ENCODE measurements at regions not wholly inside any gene's neighbourhood (a gene's known extent, or its start where the extent isn't known, plus 50 kb on each side); places are given as distances from the start of the nearest gene placed in this dataset.

- no peak for TF ChIP-seq CTCF (IDR thresholded peaks at IDR 0.05; ENCODE audit: extremely low read depth, low read depth, low read length)
- no peak for DNase-seq (ENCODE audit: insufficient read length, low spot score, missing footprints)
- Histone ChIP-seq H3K4me1 (ENCODE audit: insufficient read depth, low read length) (no peaks in the 10 kb centered on the region), H3K4me3 (ENCODE audit: insufficient read depth, low read length) (no peak overlapping the region), H4K20me1 (ENCODE audit: insufficient read depth, low read length) (no peaks in the 10 kb centered on the region), H3K27me3 (ENCODE audit: insufficient read depth, low read length) (no peaks in the 10 kb centered on the region), H2AFZ (ENCODE audit: low read length) (no peak overlapping the region), H3K36me3 (ENCODE audit: insufficient read depth, low read length) (no peaks in the 10 kb centered on the region), H3K4me2 (ENCODE audit: insufficient read depth, low read length) (no peak overlapping the region), H3K79me2 (ENCODE audit: insufficient read depth, low read length) (no peaks in the 10 kb centered on the region), H3K9me3 (ENCODE audit: low read depth, low read length) (no peaks in the 10 kb centered on the region), H3K27ac (ENCODE audit: low read depth, low read length) (no peak overlapping the region)
These were observed 374.8 kb downstream of the MAFB start for GRCh38 chr20:40314278-40314677.

GRCh38 chr20:40313730-40314129 is 375.3 kb downstream of the MAFB start:
- Histone ChIP-seq H3K9me3 (ENCODE audit: low read depth, low read length) (no peaks in the 10 kb centered on the region), H3K4me1 (ENCODE audit: insufficient read depth, low read length) (no peaks in the 10 kb centered on the region), H2AFZ (ENCODE audit: low read length) (no peak overlapping the region), H3K4me3 (ENCODE audit: insufficient read depth, low read length) (no peak overlapping the region), H4K20me1 (ENCODE audit: insufficient read depth, low read length) (no peaks in the 10 kb centered on the region), H3K27ac (ENCODE audit: low read depth, low read length) (no peak overlapping the region), H3K27me3 (ENCODE audit: insufficient read depth, low read length) (no peaks in the 10 kb centered on the region), H3K4me2 (ENCODE audit: insufficient read depth, low read length) (no peak overlapping the region), H3K79me2 (ENCODE audit: insufficient read depth, low read length) (no peaks in the 10 kb centered on the region), H3K36me3 (ENCODE audit: insufficient read depth, low read length) (no peaks in the 10 kb centered on the region)
- TF ChIP-seq CTCF (IDR thresholded peaks at IDR 0.05; ENCODE audit: extremely low read depth, low read depth, low read length), result no peak
- DNase-seq (ENCODE audit: insufficient read length, low spot score, missing footprints), result no peak

- Histone ChIP-seq H3K9me3 (ENCODE audit: low read depth, low read length) (no peaks in the 10 kb centered on the region), H2AFZ (ENCODE audit: low read length) (no peak overlapping the region), H4K20me1 (ENCODE audit: insufficient read depth, low read length) (no peaks in the 10 kb centered on the region), H3K79me2 (ENCODE audit: insufficient read depth, low read length) (no peaks in the 10 kb centered on the region), H3K4me1 (ENCODE audit: insufficient read depth, low read length) (no peaks in the 10 kb centered on the region), H3K27me3 (ENCODE audit: insufficient read depth, low read length) (no peaks in the 10 kb centered on the region), H3K4me3 (ENCODE audit: insufficient read depth, low read length) (no peak overlapping the region), H3K36me3 (ENCODE audit: insufficient read depth, low read length) (no peaks in the 10 kb centered on the region), H3K27ac (ENCODE audit: low read depth, low read length) (no peak overlapping the region), H3K4me2 (ENCODE audit: insufficient read depth, low read length) (no peak overlapping the region)
- no peak for TF ChIP-seq CTCF (IDR thresholded peaks at IDR 0.05; ENCODE audit: extremely low read depth, low read depth, low read length)
- no peak for DNase-seq (ENCODE audit: insufficient read length, low spot score, missing footprints)
These were observed 379.3 kb downstream of the MAFB start for GRCh38 chr20:40309731-40310130.

GRCh38 chr20:40307997-40308396 is 381.0 kb downstream of the MAFB start:
- H3K4me1 ChIP-seq (ENCODE audit: insufficient read depth, low read length), result no peaks in the 10 kb centered on the region
- H2AFZ ChIP-seq (ENCODE audit: low read length), result no peak overlapping the region
- H3K4me2 ChIP-seq (ENCODE audit: insufficient read depth, low read length), result no peak overlapping the region
- DNase-seq (ENCODE audit: insufficient read length, low spot score, missing footprints), result peak; percentile 49
- H3K9me3 ChIP-seq (ENCODE audit: low read depth, low read length), result no peaks in the 10 kb centered on the region
- H3K4me3 ChIP-seq (ENCODE audit: insufficient read depth, low read length), result no peak overlapping the region
- no peaks in the 10 kb centered on the region for H3K79me2 ChIP-seq (ENCODE audit: insufficient read depth, low read length)
- H4K20me1 ChIP-seq (ENCODE audit: insufficient read depth, low read length), result no peaks in the 10 kb centered on the region
- no peak overlapping the region for H3K27ac ChIP-seq (ENCODE audit: low read depth, low read length)
- no peak for TF ChIP-seq CTCF (IDR thresholded peaks at IDR 0.05; ENCODE audit: extremely low read depth, low read depth, low read length)
- H3K27me3 ChIP-seq (ENCODE audit: insufficient read depth, low read length), result no peaks in the 10 kb centered on the region
- no peaks in the 10 kb centered on the region for H3K36me3 ChIP-seq (ENCODE audit: insufficient read depth, low read length)
